AG04450 (cell line): ENCODE measurements at regions not wholly inside any gene's neighbourhood (a gene's known extent, or its start where the extent isn't known, plus 50 kb on each side); places are given as distances from the start of the nearest gene placed in this dataset.

Source experiments
- CTCF ChIA-PET: fragments of 300-600, 350-600 bp; formaldehyde crosslinking; extraction: SDS; loops from one replicate; lab custom pipeline; 2022; ENCODE audit warnings: antibody characterized with exemption, inconsistent platforms; lab: Charles Lee
- POLR2A ChIA-PET: fragments of 350-600 bp; formaldehyde crosslinking; extraction: SDS; loops from one replicate; lab custom pipeline; 2021; ENCODE audit warnings: antibody characterized with exemption, inconsistent platforms; lab: Yijun Ruan, JAX
- DNase-seq: peaks from one replicate; pipeline ENCODE4 v3.0.0-alpha.2; 2011; ENCODE audit warnings: low read depth, low spot score
- H3K27ac ChIP-seq: one replicate; pipeline ENCODE4 v1.5.1; 2012; ENCODE audit warnings: low read depth, low read length, control low read depth
- H3K27me3 ChIP-seq: one replicate; pipeline ENCODE4 v1.6.0; 2012; ENCODE audit warnings: low read length; ENCODE audit not compliant: control insufficient read depth, insufficient read depth
- H3K4me3 ChIP-seq: 2 replicates; pipeline ENCODE4 v1.5.1; 2011; ENCODE audit warnings: mild to moderate bottlenecking, low read depth, low read length, control low read depth
- H3K9me3 ChIP-seq: 2 replicates; pipeline ENCODE4 v1.5.1; 2012; ENCODE audit warnings: low read length; ENCODE audit not compliant: control insufficient read depth, insufficient read depth
- CTCF ChIP-seq: IDR thresholded peaks from 2 replicates; pipeline ENCODE4 v1.5.1; 2011; ENCODE audit warnings: low read depth, low read length, control low read depth, inconsistent platforms

GRCh38 chr11:94702481-94702880, 65.7 kb upstream of the AMOTL1 start:
- ChIA-PET POLR2A (no interaction called here), CTCF (no interaction called here)
- H3K9me3 ChIP-seq, result no peaks in the 10 kb centered on the region

GRCh38 chr11:94705419-94705818, 62.7 kb upstream of the AMOTL1 start:
- no peak for DNase-seq
- ChIA-PET CTCF (no interaction called here), POLR2A (no interaction called here)
- Histone ChIP-seq H3K27me3 (peaks cover 12% of the 10 kb centered on the region), H3K9me3 (no peaks in the 10 kb centered on the region), H3K27ac (no peak overlapping the region), H3K4me3 (no peak overlapping the region)
- TF ChIP-seq CTCF, result no peak

More at GRCh38 chr11:94702481-94702880, 65.7 kb upstream of the AMOTL1 start:
- DNase-seq, result no peak
- Histone ChIP-seq H3K27ac (no peak overlapping the region), H3K4me3 (no peak overlapping the region), H3K27me3 (peaks cover 4% of the 10 kb centered on the region)
- TF ChIP-seq CTCF, result no peak

- POLR2A ChIA-PET, result no interaction called here
- CTCF ChIA-PET, result no interaction called here
- no peak overlapping the region for H3K4me3 ChIP-seq
- H3K9me3 ChIP-seq, result no peaks in the 10 kb centered on the region
- no peak overlapping the region for H3K27ac ChIP-seq
- DNase-seq, result no peak
- TF ChIP-seq CTCF, result no peak
- H3K27me3 ChIP-seq, result peaks cover 12% of the 10 kb centered on the region
These were observed 62.1 kb upstream of the AMOTL1 start for GRCh38 chr11:94705891-94706615.

GRCh38 chr11:94708176-94708575, 60.0 kb upstream of the AMOTL1 start:
- ChIA-PET CTCF (interaction anchor here (0.7 kb wide), 1 partner anchor 909 kb away, joined by 3 read pairs; no protein-coding TSS in a partner anchor), POLR2A (no interaction called here)
- H3K27ac ChIP-seq, result no peak overlapping the region
- no peak for DNase-seq
- H3K4me3 ChIP-seq, result no peak overlapping the region
- H3K9me3 ChIP-seq, result no peaks in the 10 kb centered on the region
- H3K27me3 ChIP-seq, result peaks cover 14% of the 10 kb centered on the region
- TF ChIP-seq CTCF, result no peak

GRCh38 chr11:94708642-94709041, 59.5 kb upstream of the AMOTL1 start:
- TF ChIP-seq CTCF, result no peak
- no peak for DNase-seq
- ChIA-PET POLR2A (no interaction called here), CTCF (no interaction called here)
- Histone ChIP-seq H3K27ac (no peak overlapping the region), H3K9me3 (no peaks in the 10 kb centered on the region), H3K27me3 (peaks cover 14% of the 10 kb centered on the region), H3K4me3 (no peak overlapping the region)
